ENCODE measurements at regions not wholly inside any gene's neighbourhood (a gene's known extent, or its start where the extent isn't known, plus 50 kb on each side); places are given as distances from the start of the nearest gene placed in this dataset.
"Not testable (repeated sequence)": the region's sequence is repeated elsewhere in the genome, so short reads cannot be mapped to it uniquely, and the experiment has no call there.

GRCh38 chr2:188028739-188029138 lies 262.9 kb upstream of the GULP1 start:
- DNase-seq (no peak), ATAC-seq (no peak)
- Histone ChIP-seq H3K27me3 (no peaks in the 10 kb centered on the region), H3K4me1 (no peaks in the 10 kb centered on the region), H3K9me3 (no peaks in the 10 kb centered on the region), H3K4me3 (no peak overlapping the region), H3K27ac (no peak overlapping the region), H3K36me3 (replicated peaks in 1 of 2; ENCODE audit: insufficient read depth in 1 of 2, low read depth in 2 of 2) (no peaks in the 10 kb centered on the region)
- intact Hi-C loops (cut with DNase I): no loop called here
- whole genome bisulfite sequencing, 2 donors: 80 to 86% methylated on average over 4 of the region's 4 CpGs
- TF ChIP-seq, protein P1, sequence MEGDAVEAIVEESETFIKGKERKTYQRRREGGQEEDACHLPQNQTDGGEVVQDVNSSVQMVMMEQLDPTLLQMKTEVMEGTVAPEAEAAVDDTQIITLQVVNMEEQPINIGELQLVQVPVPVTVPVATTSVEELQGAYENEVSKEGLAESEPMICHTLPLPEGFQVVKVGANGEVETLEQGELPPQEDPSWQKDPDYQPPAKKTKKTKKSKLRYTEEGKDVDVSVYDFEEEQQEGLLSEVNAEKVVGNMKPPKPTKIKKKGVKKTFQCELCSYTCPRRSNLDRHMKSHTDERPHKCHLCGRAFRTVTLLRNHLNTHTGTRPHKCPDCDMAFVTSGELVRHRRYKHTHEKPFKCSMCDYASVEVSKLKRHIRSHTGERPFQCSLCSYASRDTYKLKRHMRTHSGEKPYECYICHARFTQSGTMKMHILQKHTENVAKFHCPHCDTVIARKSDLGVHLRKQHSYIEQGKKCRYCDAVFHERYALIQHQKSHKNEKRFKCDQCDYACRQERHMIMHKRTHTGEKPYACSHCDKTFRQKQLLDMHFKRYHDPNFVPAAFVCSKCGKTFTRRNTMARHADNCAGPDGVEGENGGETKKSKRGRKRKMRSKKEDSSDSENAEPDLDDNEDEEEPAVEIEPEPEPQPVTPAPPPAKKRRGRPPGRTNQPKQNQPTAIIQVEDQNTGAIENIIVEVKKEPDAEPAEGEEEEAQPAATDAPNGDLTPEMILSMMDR (IDR thresholded peaks at IDR 0.05): no peak
- no peak for TF ChIP-seq POLR2A (IDR thresholded peaks at IDR 0.05)

DNA sequence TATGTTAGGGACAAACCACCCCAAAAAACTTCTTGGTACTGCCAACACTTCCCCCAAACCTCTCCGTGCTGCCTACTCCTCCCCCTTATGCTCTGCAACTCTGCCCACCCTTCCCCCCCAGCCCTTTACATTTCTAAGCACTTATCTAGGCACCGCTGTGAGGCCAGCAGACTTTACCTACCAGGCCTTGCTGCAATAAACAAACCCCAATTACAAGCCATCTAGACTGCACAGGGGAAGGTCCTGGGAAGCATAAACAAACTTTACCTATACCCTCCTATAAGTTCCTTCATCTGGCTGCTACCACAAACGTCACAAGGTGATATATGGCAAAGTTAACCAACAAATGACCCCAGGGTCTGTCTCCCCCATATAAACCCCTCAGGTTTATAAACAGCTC lies 259.4 kb upstream of the GULP1 start:
- Histone ChIP-seq H3K4me3 (no peak overlapping the region), H3K9me3 (no peaks in the 10 kb centered on the region), H3K36me3 (replicated peaks in 1 of 2; ENCODE audit: insufficient read depth in 1 of 2, low read depth in 2 of 2) (no peaks in the 10 kb centered on the region), H3K4me1 (no peaks in the 10 kb centered on the region), H3K27me3 (no peaks in the 10 kb centered on the region), H3K27ac (no peak overlapping the region)
- ATAC-seq: no peak
- WGBS, 2 donors: 52 to 64% methylated on average over 3 of the region's 3 CpGs
- intact Hi-C loops (cut with DNase I): no loop called here
- no peak for DNase-seq
- no peak for TF ChIP-seq POLR2A (IDR thresholded peaks at IDR 0.05)
- TF ChIP-seq, protein P1 (IDR thresholded peaks at IDR 0.05): no peak

DNA sequence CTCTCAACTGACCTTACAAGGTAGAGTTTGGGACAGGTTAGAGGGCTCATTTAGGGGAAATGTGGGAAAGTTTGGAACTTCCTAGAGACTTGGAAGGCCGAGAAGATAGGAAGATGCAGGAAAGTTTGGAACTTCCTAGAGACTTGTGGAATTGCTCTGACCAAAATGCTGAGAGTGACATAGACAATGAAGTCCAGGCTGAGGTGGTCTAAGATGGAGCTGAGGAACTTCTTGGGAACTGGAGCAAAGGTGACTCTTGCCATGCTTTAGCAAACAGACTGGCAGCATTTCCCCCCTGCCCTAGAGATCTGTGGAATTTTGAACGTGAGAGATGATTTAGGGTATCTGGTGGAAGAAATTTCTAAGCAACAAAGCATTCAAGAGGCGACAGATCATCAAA lies 258.9 kb upstream of the GULP1 start:
- H3K36me3 ChIP-seq (replicated peaks in 1 of 2; ENCODE audit: insufficient read depth in 1 of 2, low read depth in 2 of 2): no peaks in the 10 kb centered on the region
- intact Hi-C loops (cut with DNase I): no loop called here
- ATAC-seq (no peak), DNase-seq (no peak)
- no peaks in the 10 kb centered on the region for H3K9me3 ChIP-seq
- H3K27ac ChIP-seq: no peak overlapping the region
- H3K4me1 ChIP-seq: no peaks in the 10 kb centered on the region
- no peak overlapping the region for H3K4me3 ChIP-seq
- 49 to 58% methylated on average over 3 of the region's 3 CpGs for WGBS, 2 donors
- TF ChIP-seq POLR2A (IDR thresholded peaks at IDR 0.05): no peak
- TF ChIP-seq, protein P1 (IDR thresholded peaks at IDR 0.05): no peak
- no peaks in the 10 kb centered on the region for H3K27me3 ChIP-seq

GRCh38 chr2:188033240-188033639 lies 258.4 kb upstream of the GULP1 start:
- not testable (repeated sequence) for ATAC-seq

GRCh38 chr2:188034102-188034501 lies 257.6 kb upstream of the GULP1 start:
- ATAC-seq; H3K36me3 ChIP-seq (replicated peaks in 1 of 2; ENCODE audit: insufficient read depth in 1 of 2, low read depth in 2 of 2); H3K4me1 ChIP-seq; DNase-seq; H3K9me3 ChIP-seq; intact Hi-C loops (cut with DNase I); H3K27me3 ChIP-seq; H3K27ac ChIP-seq; H3K4me3 ChIP-seq: not testable (repeated sequence)
- 47 to 76% methylated on average over 10 of the region's 10 CpGs for WGBS, 2 donors

More at GRCh38 chr2:188033240-188033639, 258.4 kb upstream of the GULP1 start:
- H3K4me1 ChIP-seq; intact Hi-C loops (cut with DNase I); H3K9me3 ChIP-seq; DNase-seq; H3K36me3 ChIP-seq (replicated peaks in 1 of 2; ENCODE audit: insufficient read depth in 1 of 2, low read depth in 2 of 2); H3K4me3 ChIP-seq; H3K27me3 ChIP-seq; H3K27ac ChIP-seq: not testable (repeated sequence)
- WGBS, 2 donors: 55% methylated on average over 1 of the region's 1 CpG

DNA sequence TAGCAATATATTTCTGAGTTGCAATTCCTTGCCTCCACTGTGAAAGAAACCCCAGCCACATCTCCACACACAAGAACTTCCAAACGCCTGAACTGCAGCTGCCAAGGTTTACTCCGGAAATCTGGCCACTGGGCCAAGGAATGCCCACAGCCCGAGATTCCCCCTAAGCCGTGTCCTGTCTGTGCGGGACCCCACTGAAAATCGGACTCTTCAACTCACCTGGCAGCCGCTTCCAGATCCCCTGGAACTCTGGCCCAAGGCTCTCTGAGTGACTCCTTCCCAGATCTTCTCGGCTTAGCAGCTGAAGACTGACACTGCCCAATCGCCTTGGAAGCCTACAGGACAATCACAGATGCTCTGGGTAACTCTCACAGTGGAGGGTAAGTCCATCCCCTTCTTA lies 256.3 kb upstream of the GULP1 start:
- H3K27me3 ChIP-seq; H3K9me3 ChIP-seq; H3K36me3 ChIP-seq (replicated peaks in 1 of 2; ENCODE audit: insufficient read depth in 1 of 2, low read depth in 2 of 2); H3K4me3 ChIP-seq; H3K27ac ChIP-seq; DNase-seq; ATAC-seq; H3K4me1 ChIP-seq; intact Hi-C loops (cut with DNase I): not testable (repeated sequence)
- 78 to 93% methylated on average over 8 to 9 of the region's 9 CpGs for WGBS, 2 donors

- H3K4me1 ChIP-seq; H3K9me3 ChIP-seq; H3K27me3 ChIP-seq; H3K27ac ChIP-seq; DNase-seq; H3K4me3 ChIP-seq; intact Hi-C loops (cut with DNase I); ATAC-seq; H3K36me3 ChIP-seq (replicated peaks in 1 of 2; ENCODE audit: insufficient read depth in 1 of 2, low read depth in 2 of 2): not testable (repeated sequence)
- 94 to 98% methylated on average over 5 of the region's 5 CpGs for WGBS, 2 donors
These were observed 254.9 kb upstream of the GULP1 start for GRCh38 chr2:188036786-188037185.

All from body of pancreas (tissue), 4 donors.